ENCODE measurements at regions not wholly inside any gene's neighbourhood (a gene's known extent, or its start where the extent isn't known, plus 50 kb on each side); places are given as distances from the start of the nearest gene placed in this dataset.

DNA sequence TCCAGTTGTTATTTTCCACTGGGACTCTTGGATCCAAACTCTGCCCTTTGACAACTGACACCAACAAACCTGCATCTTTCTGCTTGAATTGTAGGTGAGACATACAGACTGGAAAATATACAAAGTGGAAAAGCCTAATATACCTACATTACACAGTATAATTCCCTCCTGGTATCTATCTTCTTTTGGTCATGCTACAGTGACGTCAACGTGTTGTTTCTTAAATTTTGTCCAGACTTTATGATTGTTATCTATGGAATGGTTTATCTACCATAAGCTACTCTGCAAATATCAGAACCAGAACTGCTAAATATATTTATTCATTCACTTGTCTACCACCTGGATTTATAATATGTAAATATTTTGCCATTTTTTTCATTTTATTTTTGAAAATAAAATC lies 264.3 kb upstream of the ZPLD1 start:
- no peaks in the 10 kb centered on the region for H3K9me3 ChIP-seq (replicated peaks in 1 of 11)
- H3K27me3 ChIP-seq: no peaks in the 10 kb centered on the region
- TF ChIP-seq Cebpa-rat (IDR thresholded peaks at IDR 0.05): no peak
- H3K27ac ChIP-seq: no peak overlapping the region
- no peaks in the 10 kb centered on the region for H4K20me1 ChIP-seq
- H3K36me3 ChIP-seq: no peaks in the 10 kb centered on the region
- peaks cover 0 to under 1% (median 0%) of the 10 kb centered on the region in 10 experiments; a peak in 1 of 20 replicates for H3K4me1 ChIP-seq
- no peak overlapping the region for H3K4me2 ChIP-seq
- no peak overlapping the region for H3K9ac ChIP-seq
- H3K4me3 ChIP-seq: no peak overlapping the region

DNA sequence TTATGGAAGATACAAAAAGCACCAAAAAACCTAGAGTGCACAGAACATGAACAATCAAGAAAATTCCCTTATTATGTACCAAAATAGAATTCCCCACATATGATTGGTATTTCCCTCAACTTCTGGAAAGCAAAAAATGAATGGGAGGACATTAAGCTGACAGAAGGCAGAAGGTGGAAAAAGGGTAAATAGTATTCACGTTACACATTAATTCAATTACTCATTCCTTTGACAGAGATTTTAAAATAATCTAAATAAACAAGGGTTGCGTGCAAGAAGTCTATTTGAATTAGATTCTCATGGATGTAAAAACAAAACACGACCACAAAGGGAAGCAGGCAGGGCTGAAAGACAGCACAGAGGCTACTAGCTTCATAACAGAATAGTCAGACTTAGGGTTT lies 260.5 kb upstream of the ZPLD1 start:
- no peak for TF ChIP-seq Cebpa-rat (IDR thresholded peaks at IDR 0.05)
- no peak overlapping the region for H3K4me2 ChIP-seq
- no peaks in the 10 kb centered on the region for H3K27me3 ChIP-seq
- no peak overlapping the region for H3K4me3 ChIP-seq
- peaks cover 11 to 37% (median 22%) of the 10 kb centered on the region in 10 experiments for H3K4me1 ChIP-seq
- H3K27ac ChIP-seq: no peak overlapping the region
- peaks cover 0 to 5% (median 0%) of the 10 kb centered on the region in 11 experiments; a peak in 1 of 22 replicates for H3K9me3 ChIP-seq (replicated peaks in 1 of 11)
- H3K9ac ChIP-seq: no peak overlapping the region
- no peaks in the 10 kb centered on the region for H3K36me3 ChIP-seq
- no peaks in the 10 kb centered on the region for H4K20me1 ChIP-seq

DNA sequence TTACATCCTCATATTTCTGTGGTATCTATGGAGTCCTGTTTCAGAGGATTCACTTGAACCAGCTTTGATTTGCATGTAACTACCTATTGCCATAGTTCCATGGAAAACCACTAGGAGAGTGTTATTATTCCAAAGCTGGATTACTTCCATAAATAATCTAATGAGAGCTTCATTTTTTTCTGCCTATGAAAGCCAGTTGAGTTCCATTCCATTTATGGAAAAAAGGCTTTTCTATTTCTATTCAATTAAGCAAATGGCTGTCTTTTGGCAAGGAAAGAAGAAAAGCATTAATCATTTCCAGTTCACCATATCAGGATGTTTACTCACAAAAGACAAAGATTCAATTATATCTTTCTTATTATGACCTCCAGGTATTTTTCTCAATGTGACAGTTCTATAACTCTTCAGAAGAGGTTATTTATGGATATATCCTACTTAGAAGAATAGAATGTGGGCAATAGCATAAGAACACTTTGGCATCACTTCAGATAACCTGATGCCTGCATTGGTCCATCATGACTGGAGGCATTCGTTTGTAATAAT lies 259.9 kb upstream of the ZPLD1 start:
- no peak for TF ChIP-seq Cebpa-rat (IDR thresholded peaks at IDR 0.05)
- no peaks in the 10 kb centered on the region for H3K36me3 ChIP-seq
- H3K4me1 ChIP-seq: peaks cover 14 to 43% (median 28%) of the 10 kb centered on the region in 10 experiments
- H3K4me2 ChIP-seq: peak overlapping the region in 1 of 11 experiments; percentile 18; a peak in 1 of 22 replicates
- no peak overlapping the region for H3K4me3 ChIP-seq
- no peak overlapping the region for H3K27ac ChIP-seq
- no peaks in the 10 kb centered on the region for H4K20me1 ChIP-seq
- no peak overlapping the region for H3K9ac ChIP-seq
- H3K9me3 ChIP-seq (replicated peaks in 1 of 11): peaks cover 0 to 5% (median 0%) of the 10 kb centered on the region in 11 experiments; a peak in 1 of 22 replicates
- no peaks in the 10 kb centered on the region for H3K27me3 ChIP-seq

DNA sequence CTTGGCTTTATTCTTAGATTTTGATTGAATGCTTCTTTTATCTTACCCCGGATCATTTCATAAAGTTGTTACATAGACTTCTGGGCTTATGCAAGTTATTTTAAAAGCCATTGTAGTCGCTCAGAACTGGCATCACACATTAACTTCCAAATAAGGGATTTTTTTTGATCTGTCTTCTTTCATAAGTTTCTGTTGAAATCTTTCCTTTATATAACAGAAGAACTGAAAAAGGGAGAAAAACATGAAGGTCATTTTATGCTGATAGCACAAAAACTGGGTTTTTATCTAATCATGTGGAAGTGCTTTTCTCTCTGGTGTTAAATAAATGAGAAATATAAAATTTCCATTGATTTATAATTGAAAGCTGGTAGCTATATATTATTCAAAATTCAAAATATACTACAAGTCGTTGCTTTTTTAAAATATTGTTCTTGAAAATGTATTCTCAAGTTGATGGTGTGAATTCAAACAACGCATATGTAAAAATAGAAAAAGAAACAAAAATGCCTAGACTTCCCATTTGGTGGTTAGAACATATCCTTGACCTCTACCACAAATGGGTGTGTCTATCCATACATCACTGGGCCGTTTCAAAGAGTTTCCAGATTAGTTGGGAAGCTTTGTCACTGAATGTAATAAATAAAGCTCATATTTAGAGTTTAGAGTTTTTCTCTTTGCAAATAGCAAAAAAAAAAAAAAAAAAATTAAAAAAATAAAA lies 258.3 kb upstream of the ZPLD1 start:
- no peak overlapping the region for H3K4me3 ChIP-seq
- H4K20me1 ChIP-seq: no peaks in the 10 kb centered on the region
- H3K9ac ChIP-seq: no peak overlapping the region
- H3K36me3 ChIP-seq: no peaks in the 10 kb centered on the region
- H3K27me3 ChIP-seq: no peaks in the 10 kb centered on the region
- 0 out of 22 replicates have a peak overlapping the region, but pooled peaks of 5 of the 11 experiments have one; percentile 4 to 42 (median 17) for H3K27ac ChIP-seq
- peaks cover 14 to 52% (median 33%) of the 10 kb centered on the region in 10 experiments for H3K4me1 ChIP-seq
- H3K9me3 ChIP-seq (replicated peaks in 1 of 11): peaks cover 0 to 5% (median 0%) of the 10 kb centered on the region in 11 experiments; a peak in 1 of 22 replicates
- TF ChIP-seq Cebpa-rat (IDR thresholded peaks at IDR 0.05): no peak
- H3K4me2 ChIP-seq: peak overlapping the region; percentile 14 to 77 (median 65); a peak in 20 of 22 replicates

DNA sequence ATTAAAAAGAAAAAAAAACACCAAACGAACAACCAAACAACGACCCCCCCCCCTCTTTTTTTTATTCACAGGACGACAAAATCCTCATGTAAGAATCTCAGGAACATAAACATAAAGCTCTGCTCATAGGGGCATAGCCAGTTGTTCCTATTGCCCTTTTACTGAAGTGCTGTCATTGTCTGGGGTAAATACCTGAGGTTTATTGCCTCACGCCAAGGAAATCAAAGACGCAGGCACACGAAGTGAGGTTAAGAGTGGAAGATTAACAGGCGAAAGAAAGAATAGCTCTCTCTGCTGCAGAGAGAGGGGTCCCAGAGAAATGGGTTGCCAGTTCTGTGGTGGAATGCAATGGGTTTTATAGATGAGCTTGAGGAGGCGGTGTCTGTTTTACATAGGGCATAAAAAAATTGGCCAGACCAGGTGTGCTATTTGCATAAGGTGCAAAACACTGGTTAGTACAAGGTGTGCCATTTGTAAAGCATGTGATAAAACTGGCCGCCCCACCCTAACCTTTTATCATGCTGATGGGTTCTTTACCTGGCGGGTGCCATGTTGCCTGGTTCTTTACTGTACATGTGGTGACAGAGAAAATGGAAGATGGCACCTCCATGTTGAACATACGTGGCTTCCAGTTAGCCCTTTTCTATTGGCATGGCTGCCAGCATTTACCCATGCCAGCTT lies 257.6 kb upstream of the ZPLD1 start:
- Histone ChIP-seq H3K27ac (peak overlapping the region in 2 of 11 experiments; percentile 36 to 42; a peak in 2 of 22 replicates), H3K4me2 (peak overlapping the region; percentile 14 to 77 (median 65); a peak in 21 of 22 replicates), H3K4me3 (no peak overlapping the region), H3K9me3 (replicated peaks in 1 of 11) (peaks cover 0 to 5% (median 0%) of the 10 kb centered on the region in 11 experiments; a peak in 1 of 22 replicates), H3K27me3 (no peaks in the 10 kb centered on the region), H3K9ac (no peak overlapping the region), H3K36me3 (no peaks in the 10 kb centered on the region), H3K4me1 (peaks cover 14 to 59% (median 35%) of the 10 kb centered on the region in 10 experiments), H4K20me1 (no peaks in the 10 kb centered on the region)
- no peak for TF ChIP-seq Cebpa-rat (IDR thresholded peaks at IDR 0.05)

DNA sequence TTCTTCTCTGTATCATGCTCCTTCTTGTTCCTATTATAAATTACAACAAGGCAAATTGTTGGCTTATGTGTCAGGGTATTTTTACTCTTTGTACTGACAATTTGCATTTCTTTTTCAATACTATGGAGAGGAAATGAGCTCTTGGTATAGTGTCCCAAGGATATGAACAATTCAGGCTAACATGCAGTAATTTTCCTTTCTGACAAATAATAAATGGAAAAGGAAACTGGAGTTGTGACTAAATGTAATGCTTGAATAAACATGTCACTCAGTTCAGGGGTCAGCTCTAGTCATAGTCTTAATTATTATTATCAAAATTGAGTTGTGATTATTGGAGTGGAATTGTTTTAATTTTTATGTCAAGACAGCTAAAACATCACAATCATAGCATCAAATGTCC lies 256.0 kb upstream of the ZPLD1 start:
- H3K4me1 ChIP-seq: peaks cover 14 to 61% (median 35%) of the 10 kb centered on the region in 10 experiments
- H3K9ac ChIP-seq: no peak overlapping the region
- H3K27ac ChIP-seq: no peak overlapping the region
- no peaks in the 10 kb centered on the region for H4K20me1 ChIP-seq
- H3K9me3 ChIP-seq (replicated peaks in 1 of 11): peaks cover 0 to 5% (median 0%) of the 10 kb centered on the region in 11 experiments; a peak in 1 of 22 replicates
- H3K4me2 ChIP-seq: peak overlapping the region in 7 of 11 experiments; percentile 38 to 62 (median 48); a peak in 11 of 22 replicates
- H3K4me3 ChIP-seq: no peak overlapping the region
- H3K27me3 ChIP-seq: no peaks in the 10 kb centered on the region
- no peak for TF ChIP-seq Cebpa-rat (IDR thresholded peaks at IDR 0.05)
- no peaks in the 10 kb centered on the region for H3K36me3 ChIP-seq

DNA sequence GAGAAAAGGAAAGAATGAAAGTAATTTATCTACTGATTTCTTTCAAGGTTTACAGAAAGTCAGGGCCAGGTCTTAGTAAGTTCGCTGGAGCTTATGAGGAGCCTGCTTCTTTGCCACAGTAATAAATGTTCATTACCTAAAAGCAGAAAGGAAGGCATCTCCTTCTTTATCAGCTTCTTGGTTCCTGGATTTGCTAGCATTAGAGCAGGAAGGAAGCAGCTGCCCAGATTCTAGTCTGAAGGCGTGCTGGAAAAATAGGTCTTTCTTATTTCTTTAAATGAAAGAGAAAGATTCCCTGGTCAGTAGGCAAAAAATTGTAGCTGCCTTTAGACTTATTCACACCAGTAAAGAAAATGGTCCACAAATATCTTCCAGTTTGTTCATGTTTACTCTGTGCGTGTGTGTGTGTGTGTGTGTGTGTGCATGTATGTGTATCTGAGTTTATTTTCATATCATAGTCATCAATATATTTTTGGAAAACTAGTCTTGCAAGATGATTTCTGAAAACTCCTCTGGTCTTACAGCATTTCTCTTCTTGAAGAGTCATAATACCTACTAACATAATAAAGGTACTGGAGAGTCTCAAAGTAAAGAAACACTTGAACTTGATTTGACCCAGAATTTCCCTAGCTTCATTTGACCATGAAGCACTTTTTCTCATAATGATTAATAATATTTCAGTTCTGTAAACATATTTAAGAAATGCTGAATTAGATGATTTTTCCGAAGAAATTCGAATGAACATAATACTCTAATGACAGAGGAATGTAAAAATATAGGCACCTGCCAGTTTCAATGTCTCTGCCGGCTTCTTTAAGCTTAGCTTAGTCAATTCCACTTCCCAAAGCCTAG lies 255.3 kb upstream of the ZPLD1 start:
- Histone ChIP-seq H3K4me2 (peak overlapping the region; percentile 7 to 62 (median 45); a peak in 15 of 22 replicates), H3K36me3 (no peaks in the 10 kb centered on the region), H3K9ac (no peak overlapping the region), H3K4me1 (peaks cover 14 to 63% (median 35%) of the 10 kb centered on the region in 10 experiments), H3K27me3 (no peaks in the 10 kb centered on the region), H3K4me3 (no peak overlapping the region), H3K9me3 (replicated peaks in 1 of 11) (peaks cover 0 to 5% (median 0%) of the 10 kb centered on the region in 11 experiments; a peak in 1 of 22 replicates), H3K27ac (no peak overlapping the region), H4K20me1 (no peaks in the 10 kb centered on the region)
- TF ChIP-seq Cebpa-rat (IDR thresholded peaks at IDR 0.05): no peak

DNA sequence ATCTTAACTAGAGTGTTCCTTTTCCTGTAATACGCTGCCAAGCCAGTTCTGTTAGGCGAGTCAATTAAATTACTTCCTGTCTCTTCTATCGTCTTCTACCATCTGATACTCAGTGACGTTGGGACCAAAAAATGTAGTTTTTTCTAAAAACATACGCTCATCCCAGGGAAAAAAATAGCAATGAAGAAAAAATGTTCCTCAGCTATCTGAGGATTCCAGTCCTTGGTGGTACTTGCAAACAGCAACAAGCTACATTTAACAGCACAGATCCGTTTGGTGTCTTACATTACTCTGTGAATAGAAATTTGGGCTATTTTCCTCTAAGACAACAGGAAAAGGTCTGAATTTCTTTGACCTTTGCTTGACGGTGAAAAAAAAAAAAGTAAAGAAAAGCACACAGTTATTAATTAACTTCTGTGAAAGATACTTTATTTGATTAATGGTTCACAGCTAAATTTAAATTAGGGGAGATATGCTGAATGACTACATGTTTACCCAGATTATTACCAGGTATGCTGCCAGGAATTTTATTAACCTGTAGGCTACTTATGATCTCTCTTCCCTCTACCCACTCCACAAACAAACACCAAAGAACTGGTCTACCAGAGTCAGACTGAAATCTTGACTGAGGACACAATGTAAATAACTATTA lies 254.4 kb upstream of the ZPLD1 start:
- H3K9ac ChIP-seq: no peak overlapping the region
- H3K4me2 ChIP-seq: peak overlapping the region in 8 of 11 experiments; percentile 1 to 62 (median 28); a peak in 11 of 22 replicates
- H3K27me3 ChIP-seq: no peaks in the 10 kb centered on the region
- H3K4me1 ChIP-seq: peaks cover 14 to 63% (median 35%) of the 10 kb centered on the region in 10 experiments
- no peak overlapping the region for H3K4me3 ChIP-seq
- H3K27ac ChIP-seq: no peak overlapping the region
- H4K20me1 ChIP-seq: no peaks in the 10 kb centered on the region
- H3K9me3 ChIP-seq (replicated peaks in 1 of 11): peaks cover 0 to 5% (median 0%) of the 10 kb centered on the region in 11 experiments; a peak in 1 of 22 replicates
- no peak for TF ChIP-seq Cebpa-rat (IDR thresholded peaks at IDR 0.05)
- no peaks in the 10 kb centered on the region for H3K36me3 ChIP-seq

All from BLaER1 treated with 17β-estradiol and CSF1 and Interleukin-3, amounts not matched to agents 10 nM and 100 nM (cell line).